SK-MEL-5 (cell line): ENCODE measurements at regions not wholly inside any gene's neighbourhood (a gene's known extent, or its start where the extent isn't known, plus 50 kb on each side); places are given as distances from the start of the nearest gene placed in this dataset.

Experiments used
- DNase-seq: peaks from one replicate; pipeline ENCODE4 v3.0.0-alpha.2; 2016; ENCODE audit warnings: low read depth, low spot score
- in situ Hi-C: cut with HindIII; loops from 2 replicates; pipeline ENCODE4 v1.10.0; 2016; ENCODE audit warnings: low sequenced_read_pairs, high pct_unique_total_duplicates, low pct_unique_long_range_greater_than_20kb

- in situ Hi-C loops, result no loop called here
- no peak for DNase-seq
Measured at GRCh38 chr10:83937826-83938225, 201.5 kb upstream of the GHITM start.

DNA sequence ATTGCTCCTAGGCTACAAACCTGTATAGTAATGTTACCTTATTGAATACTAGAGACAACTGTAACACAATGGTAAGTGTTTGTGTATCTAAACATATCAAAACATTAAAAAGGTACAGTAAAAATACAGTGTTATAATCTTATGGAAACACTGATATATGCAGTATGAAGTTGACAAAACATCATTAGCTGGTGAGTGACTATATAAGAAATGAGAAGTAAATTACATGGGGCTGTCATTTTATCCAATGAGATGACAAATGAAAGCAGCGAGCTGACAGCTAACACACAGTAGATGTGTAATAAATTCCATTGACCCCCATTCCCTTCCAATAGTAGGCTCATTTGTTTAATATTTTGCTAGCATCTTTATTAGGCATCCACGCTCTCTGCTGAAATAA is 198.1 kb upstream of the GHITM start:
- in situ Hi-C loops, result no loop called here
- DNase-seq, result no peak

GRCh38 chr10:83942410-83942809 is 196.9 kb upstream of the GHITM start:
- in situ Hi-C loops, result no loop called here
- no peak for DNase-seq

GRCh38 chr10:83943049-83943448 is 196.3 kb upstream of the GHITM start:
- in situ Hi-C loops, result no loop called here
- DNase-seq, result no peak

DNA sequence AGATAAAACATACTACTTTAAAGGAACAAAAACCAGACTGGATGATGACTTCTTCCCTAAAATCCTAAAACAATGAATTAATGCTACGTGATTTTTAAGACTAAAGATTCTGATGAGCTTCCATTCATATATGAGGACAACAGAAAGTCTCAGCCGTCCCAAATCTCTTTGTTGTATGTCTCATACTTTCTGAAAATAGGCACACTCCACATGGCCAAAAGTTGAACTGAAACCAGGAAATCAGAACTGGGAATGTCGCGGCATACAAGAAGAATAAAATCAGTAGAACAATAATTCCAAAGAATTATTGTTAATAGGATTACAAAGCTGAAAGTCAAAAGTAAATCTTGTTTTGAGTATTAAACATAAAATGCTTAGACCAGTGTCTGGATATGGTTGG is 195.4 kb upstream of the GHITM start:
- in situ Hi-C loops, result no loop called here
- no peak for DNase-seq

DNA sequence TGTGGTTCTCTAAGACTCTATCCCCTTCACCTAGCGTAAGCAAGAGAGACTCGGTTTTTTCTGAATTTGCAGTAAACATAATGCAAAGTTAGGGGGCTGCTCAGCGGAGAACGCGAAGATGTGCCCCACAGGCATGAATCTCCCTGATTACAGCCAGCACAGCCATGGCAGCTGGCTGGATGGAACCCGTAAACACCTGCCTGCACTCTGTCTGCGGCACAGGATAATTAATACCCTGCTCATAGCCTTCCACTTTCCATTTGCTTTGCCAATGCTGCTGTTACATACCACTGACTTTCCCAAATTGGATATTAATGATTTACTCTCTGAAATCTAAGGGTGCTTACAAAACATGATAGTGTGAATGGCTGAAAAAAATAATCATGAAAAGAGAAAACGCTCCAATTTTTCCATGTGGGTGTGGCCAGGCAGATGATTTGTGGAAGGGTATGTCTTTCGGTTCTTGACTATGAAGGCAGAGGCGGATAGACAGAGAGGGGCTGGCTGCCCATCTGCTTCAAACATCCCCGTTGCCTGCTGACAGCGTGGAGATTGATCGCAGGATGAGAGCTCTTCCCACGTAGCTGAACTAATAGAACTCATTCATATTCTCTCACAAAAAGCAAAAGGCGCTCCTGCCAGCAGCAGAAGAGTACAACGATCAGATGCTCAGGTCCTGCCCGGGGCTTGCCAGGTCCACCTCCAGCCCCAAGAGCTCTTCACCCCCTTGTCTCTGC is 193.2 kb upstream of the GHITM start:
- in situ Hi-C loops, result no loop called here
- no peak for DNase-seq

DNA sequence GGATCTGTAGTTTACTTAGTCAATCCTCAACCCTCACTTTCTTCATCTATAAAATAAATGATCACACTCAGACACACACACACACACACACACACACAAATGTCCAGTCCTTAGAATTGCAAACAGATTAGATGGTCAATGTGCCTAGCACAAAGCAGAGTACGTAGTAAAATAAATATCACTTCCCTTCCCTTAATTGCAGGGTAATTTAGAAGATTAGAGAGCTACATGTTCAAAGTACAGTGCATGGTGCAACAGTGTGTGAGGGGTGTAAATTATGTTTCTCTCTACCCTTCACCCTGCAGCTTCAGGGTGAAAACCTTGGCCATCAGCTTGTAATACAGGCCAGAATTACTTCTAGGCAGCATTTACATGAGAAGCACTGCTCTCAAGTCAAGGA is 187.0 kb upstream of the GHITM start:
- in situ Hi-C loops, result no loop called here
- DNase-seq, result no peak

DNA sequence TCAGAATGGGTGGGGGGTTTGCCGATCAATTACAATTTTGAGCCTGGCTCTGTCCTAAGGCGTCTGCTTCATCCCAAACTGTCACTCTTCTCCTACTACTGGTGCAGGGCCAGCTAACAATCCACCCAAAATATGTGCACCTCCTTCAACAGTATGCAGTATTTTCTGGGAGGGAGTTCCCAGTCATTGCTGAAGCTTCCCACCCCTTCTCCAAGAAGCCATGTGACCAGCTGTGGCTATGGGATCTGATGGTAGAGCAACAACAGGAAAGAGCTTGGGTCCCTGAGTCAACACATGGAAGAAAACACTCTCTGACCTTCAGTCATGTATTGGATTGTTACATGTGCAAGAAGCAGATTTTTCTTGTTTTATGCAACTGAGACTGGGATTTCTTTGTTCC is 185.7 kb upstream of the GHITM start:
- in situ Hi-C loops, result no loop called here
- DNase-seq, result no peak

DNA sequence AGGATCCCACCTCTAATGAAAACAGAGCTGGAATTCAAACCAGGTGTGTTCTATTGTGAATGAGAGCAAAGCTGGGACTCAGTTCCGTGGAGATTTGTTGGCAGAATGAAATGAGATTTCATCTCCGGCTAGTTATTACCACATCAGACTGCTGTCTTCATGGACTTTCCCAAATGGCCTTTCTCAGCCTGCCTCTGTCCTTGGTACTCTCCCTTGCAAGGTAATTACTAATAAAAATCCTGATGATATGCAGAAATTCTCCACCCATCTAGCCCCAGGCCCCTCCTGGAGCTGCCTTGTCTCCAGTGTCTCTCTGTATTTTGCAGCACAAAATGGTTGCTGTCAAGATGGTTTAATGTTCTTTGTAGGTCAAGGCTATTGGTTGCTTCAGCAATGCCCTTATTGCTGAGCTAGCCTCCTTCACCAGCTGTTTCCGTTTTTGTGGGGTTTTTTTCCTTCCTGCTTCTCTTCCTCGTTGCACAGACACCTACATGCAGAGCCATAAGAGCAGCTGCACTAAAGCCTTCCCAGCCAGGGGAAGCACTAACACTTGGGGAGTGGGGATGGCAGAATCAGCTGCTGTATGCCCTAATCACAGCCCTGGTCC is 185.0 kb upstream of the GHITM start:
- in situ Hi-C loops, result no loop called here
- no peak for DNase-seq

DNA sequence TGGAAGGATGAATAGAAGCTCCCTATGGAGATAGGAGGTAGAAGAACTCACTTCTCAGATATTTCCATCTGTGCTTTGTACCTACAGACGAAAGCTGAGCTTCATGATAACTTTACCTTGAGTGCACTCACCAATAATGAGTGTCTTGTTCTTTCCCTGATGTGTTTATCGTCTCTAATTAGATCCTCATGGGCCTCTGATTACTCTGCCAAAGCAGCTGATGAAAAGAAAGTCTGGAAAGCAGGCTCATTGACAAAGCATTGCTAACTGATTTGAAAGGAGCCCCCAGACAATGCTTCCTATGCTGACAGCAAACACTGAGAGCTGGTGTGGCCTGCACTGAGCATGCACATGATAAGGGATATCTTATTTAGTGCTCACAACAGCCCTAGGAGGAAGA is 183.9 kb upstream of the GHITM start:
- no peak for DNase-seq
- in situ Hi-C loops, result no loop called here

- in situ Hi-C loops, result no loop called here
- no peak for DNase-seq
Measured at GRCh38 chr10:83957168-83957947, 182.0 kb upstream of the GHITM start.

- DNase-seq, result no peak
- in situ Hi-C loops, result no loop called here
Measured at GRCh38 chr10:83959328-83959727, 180.0 kb upstream of the GHITM start.

- in situ Hi-C loops, result no loop called here
Measured at GRCh38 chr10:83960125-83960524, 179.2 kb upstream of the GHITM start.

GRCh38 chr10:83961620-83962019 is 177.7 kb upstream of the GHITM start:
- DNase-seq, result peak; percentile 13
- in situ Hi-C loops, result no loop called here

More at GRCh38 chr10:83960125-83960524, 179.2 kb upstream of the GHITM start:
- no peak for DNase-seq

DNA sequence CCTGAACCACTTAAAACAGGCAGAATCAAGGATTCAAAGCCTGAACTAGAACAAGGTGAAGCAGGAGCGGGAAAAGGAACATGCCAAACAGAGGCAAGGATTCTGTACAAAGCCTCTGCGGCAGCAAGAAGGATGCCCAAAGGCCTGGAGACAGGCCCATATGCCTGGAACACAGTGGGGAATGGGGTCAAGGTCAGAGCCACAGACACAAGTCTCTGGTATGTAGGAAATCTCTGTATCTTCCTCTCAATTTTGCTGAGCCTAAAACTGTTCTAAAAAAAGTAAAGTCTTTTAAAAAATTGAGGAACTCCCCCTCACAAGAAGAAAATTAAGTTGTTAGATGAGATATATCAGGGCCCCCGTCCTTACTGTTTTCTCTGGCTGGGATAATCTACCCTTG is 175.9 kb upstream of the GHITM start:
- DNase-seq, result no peak
- in situ Hi-C loops, result no loop called here

GRCh38 chr10:83965473-83965872 is 173.8 kb upstream of the GHITM start:
- in situ Hi-C loops, result no loop called here

GRCh38 chr10:83968052-83968451 is 171.3 kb upstream of the GHITM start:
- in situ Hi-C loops, result no loop called here
- no peak for DNase-seq

More at GRCh38 chr10:83965473-83965872, 173.8 kb upstream of the GHITM start:
- DNase-seq, result peak; percentile 7

GRCh38 chr10:83978681-83979383 is 160.5 kb upstream of the GHITM start:
- no peak for DNase-seq
- in situ Hi-C loops, result no loop called here
